GM19025 (cell line): ENCODE measurements at regions not wholly inside any gene's neighbourhood (a gene's known extent, or its start where the extent isn't known, plus 50 kb on each side); places are given as distances from the start of the nearest gene placed in this dataset.

Source experiments
- ATAC-seq: cut with Tn5 transposase; IDR thresholded peaks from one replicate; pipeline ENCODE4 v1.9.1; 2021; ENCODE audit warnings: mild to moderate bottlenecking, low read depth, moderate library complexity; ENCODE audit not compliant: unreplicated experiment

DNA sequence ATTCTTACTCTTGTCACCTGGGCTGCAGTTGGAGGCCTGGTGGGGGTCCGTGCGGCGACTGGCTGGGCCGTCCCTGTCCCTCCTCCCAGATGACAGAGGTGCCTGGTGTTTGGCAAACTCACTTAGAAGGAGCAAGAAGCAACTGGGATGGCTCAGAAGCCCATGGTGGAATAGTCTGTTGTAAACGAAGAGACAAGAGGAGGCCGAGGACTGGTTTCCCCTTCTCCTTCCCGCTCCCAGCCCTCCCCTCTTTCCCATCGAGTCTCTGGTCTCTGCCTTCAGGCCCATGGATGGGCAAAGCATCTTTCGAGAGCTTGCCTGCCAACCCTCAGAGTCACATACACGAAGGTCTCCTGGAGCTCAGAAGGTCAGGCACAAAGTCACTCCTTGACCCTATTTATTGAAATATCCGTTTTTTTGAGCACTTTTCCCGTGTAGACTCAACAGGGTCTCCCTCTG, 364.4 kb downstream of the SEC14L1 start:
- no peak for ATAC-seq

GRCh38 chr17:77506371-77506991, 365.7 kb downstream of the SEC14L1 start:
- ATAC-seq = no peak

GRCh38 chr17:77507111-77507885, 366.5 kb downstream of the SEC14L1 start:
- no peak for ATAC-seq

DNA sequence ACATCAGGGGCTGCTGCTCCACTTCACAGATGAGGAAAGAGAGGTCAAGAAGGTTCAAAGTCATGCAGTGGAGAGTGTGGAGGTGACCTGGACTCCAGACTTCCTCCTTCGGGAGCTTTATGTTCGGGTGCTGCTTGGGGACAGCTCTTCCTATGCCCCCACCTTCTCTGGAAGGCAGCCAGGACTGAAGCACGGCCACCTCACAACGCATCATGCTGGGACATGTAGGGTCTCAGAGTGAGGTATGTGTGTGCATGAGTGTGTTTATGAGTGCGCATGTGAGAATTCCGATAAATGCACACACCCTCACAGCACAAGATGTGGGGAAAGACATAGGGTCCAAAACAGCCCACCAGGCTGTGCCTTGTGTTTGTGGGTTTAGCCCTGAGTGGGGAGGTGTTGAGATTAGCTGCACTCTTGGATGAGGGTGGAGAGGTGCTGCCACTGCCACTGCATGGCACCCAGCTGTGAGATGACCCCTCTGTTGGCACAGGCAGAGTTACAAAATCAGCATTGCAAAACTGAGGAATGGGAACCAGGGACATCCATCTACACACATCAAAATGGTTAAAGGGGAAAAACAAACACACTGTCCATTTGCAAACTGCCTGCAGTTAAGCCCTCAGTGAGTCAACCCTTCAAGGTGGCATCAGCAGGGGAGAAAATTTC, 367.4 kb downstream of the SEC14L1 start:
- ATAC-seq = no peak

DNA sequence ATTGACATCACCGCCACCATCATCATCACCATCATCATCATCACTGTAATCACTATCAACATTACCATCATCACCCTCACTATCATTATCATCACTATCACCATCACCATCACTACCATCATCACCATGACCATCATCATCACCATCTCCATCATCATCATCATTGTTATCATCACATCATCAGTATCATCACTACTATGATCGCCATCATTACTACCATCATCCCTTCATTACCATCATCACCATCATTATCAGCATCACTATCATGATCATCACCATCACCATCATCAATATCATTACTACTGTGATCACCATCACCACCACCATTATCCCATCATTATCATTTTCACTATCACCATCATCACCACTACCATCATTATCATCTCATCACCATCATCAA, 368.3 kb downstream of the SEC14L1 start:
- no peak for ATAC-seq

- ATAC-seq = no peak
Measured at GRCh38 chr17:77509599-77509998, 368.8 kb downstream of the SEC14L1 start.

GRCh38 chr17:77510133-77510796, 369.5 kb downstream of the SEC14L1 start:
- no peak for ATAC-seq

- ATAC-seq = no peak
Measured at GRCh38 chr17:77511514-77512061, 370.8 kb downstream of the SEC14L1 start.

GRCh38 chr17:77512062-77512946, 371.5 kb downstream of the SEC14L1 start:
- no peak for ATAC-seq

- no peak for ATAC-seq
Measured at GRCh38 chr17:77513045-77513444, 372.3 kb downstream of the SEC14L1 start.

- ATAC-seq = no peak
Measured at GRCh38 chr17:77515227-77515626, 374.5 kb downstream of the SEC14L1 start.

GRCh38 chr17:77516902-77517301, 376.1 kb downstream of the SEC14L1 start:
- no peak for ATAC-seq

DNA sequence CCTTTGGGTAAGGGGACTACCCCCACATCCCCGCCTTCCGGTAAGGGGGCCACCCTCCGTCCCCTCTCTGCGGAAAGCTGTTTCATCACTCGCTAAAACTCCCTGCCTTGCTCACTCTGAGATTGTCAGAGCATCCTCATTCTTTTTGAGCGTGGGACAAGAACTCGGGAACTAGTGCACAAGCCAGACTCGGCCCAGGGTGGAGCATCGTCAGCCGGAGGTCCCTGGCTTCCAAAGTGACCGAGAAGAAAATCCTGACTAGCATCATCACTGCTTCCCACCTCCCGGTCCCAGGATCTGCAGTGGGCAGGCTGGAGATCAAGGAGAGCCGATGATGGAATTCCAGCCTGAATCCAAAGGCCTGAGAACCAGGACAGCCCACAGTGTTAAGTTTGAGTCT, 380.3 kb downstream of the SEC14L1 start:
- no peak for ATAC-seq

- no peak for ATAC-seq
Measured at GRCh38 chr17:77523540-77523939, 382.8 kb downstream of the SEC14L1 start.

GRCh38 chr17:77526259-77526711, 385.5 kb downstream of the SEC14L1 start:
- no peak for ATAC-seq

GRCh38 chr17:77526728-77527350, 386.1 kb downstream of the SEC14L1 start:
- ATAC-seq = no peak

GRCh38 chr17:77527409-77527808, 386.6 kb downstream of the SEC14L1 start:
- no peak for ATAC-seq

GRCh38 chr17:77527836-77528505, 387.2 kb downstream of the SEC14L1 start:
- ATAC-seq = no peak
